Esophagus squamous epithelium (tissue), 4 donors: ENCODE measurements at regions not wholly inside any gene's neighbourhood (a gene's known extent, or its start where the extent isn't known, plus 50 kb on each side); places are given as distances from the start of the nearest gene placed in this dataset.

Experiments
- POLR2A ChIP-seq, 4 donors: fragments of 450-650 bp; IDR thresholded peaks; one replicate each; pipeline ENCODE4 v1.6.1; 2017; ENCODE audit warnings: antibody characterized with exemption in 4 of 4, mild to moderate bottlenecking in 4 of 4, moderate library complexity in 3 of 4
- TF ChIP-seq, protein P1 (sequence below), 6 experiments: fragments of 450-650 bp in 4 of 6; fragments of 200-600 bp in 2 of 6; sonication (generic) in 2 of 6; IDR thresholded peaks; one replicate each; pipeline ENCODE4 v1.5.1; 2016 to 2019; ENCODE audit warnings: antibody characterized with exemption in 6 of 6, mild to moderate bottlenecking in 4 of 6, moderate library complexity in 4 of 6

DNA sequence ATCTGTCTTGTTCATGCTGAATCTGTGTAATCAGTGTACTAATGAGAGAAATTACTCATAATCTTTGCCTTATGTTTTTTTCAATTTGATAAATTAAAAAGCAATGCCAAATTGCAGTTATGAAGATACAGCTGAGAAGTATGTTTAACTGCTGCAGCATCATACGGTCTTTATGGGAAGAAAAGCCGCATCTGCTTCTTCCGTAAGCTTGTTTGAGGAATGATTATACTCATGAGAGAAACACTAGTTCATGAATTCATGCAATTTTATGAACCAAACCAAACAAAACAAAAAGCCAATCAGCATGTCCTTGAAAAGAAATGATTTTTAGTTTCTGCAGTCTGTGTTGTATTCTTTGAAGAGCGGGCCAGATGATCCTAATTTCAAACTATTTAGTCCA, 275.9 kb upstream of the ARHGEF26 start:
- no peak for TF ChIP-seq POLR2A (IDR thresholded peaks at IDR 0.05)
- TF ChIP-seq, protein P1, sequence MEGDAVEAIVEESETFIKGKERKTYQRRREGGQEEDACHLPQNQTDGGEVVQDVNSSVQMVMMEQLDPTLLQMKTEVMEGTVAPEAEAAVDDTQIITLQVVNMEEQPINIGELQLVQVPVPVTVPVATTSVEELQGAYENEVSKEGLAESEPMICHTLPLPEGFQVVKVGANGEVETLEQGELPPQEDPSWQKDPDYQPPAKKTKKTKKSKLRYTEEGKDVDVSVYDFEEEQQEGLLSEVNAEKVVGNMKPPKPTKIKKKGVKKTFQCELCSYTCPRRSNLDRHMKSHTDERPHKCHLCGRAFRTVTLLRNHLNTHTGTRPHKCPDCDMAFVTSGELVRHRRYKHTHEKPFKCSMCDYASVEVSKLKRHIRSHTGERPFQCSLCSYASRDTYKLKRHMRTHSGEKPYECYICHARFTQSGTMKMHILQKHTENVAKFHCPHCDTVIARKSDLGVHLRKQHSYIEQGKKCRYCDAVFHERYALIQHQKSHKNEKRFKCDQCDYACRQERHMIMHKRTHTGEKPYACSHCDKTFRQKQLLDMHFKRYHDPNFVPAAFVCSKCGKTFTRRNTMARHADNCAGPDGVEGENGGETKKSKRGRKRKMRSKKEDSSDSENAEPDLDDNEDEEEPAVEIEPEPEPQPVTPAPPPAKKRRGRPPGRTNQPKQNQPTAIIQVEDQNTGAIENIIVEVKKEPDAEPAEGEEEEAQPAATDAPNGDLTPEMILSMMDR (IDR thresholded peaks at IDR 0.05) = no peak
